Activated CD4-positive, alpha-beta T cell treated with anti-CD3 and anti-CD28 coated beads, Interleukin-2, amount 50 U/mL, for 16 hours (primary cell): ENCODE measurements at regions not wholly inside any gene's neighbourhood (a gene's known extent, or its start where the extent isn't known, plus 50 kb on each side); places are given as distances from the start of the nearest gene placed in this dataset.

Source experiments
- DNase-seq: peaks from one replicate; pipeline ENCODE4 v3.0.0-alpha.2; 2020

GRCh38 chr6:170053966-170054661 is 236.8 kb downstream of the DLL1 start:
- DNase-seq = no peak

GRCh38 chr6:170052991-170053821 is 237.7 kb downstream of the DLL1 start:
- DNase-seq = no peak

- no peak for DNase-seq
These were observed 239.4 kb downstream of the DLL1 start for GRCh38 chr6:170051229-170052172.

- DNase-seq = no peak
These were observed 240.3 kb downstream of the DLL1 start for GRCh38 chr6:170050591-170051041.

- no peak for DNase-seq
These were observed 241.0 kb downstream of the DLL1 start for GRCh38 chr6:170049641-170050561.

GRCh38 chr6:170048615-170049256 is 242.1 kb downstream of the DLL1 start:
- peak; percentile 7 for DNase-seq

GRCh38 chr6:170047823-170048222 is 243.1 kb downstream of the DLL1 start:
- no peak for DNase-seq

- DNase-seq = no peak
These were observed 243.9 kb downstream of the DLL1 start for GRCh38 chr6:170046791-170047626.

GRCh38 chr6:170045981-170046667 is 244.8 kb downstream of the DLL1 start:
- DNase-seq = no peak

- no peak for DNase-seq
These were observed 245.3 kb downstream of the DLL1 start for GRCh38 chr6:170045563-170045960.

- DNase-seq = no peak
These were observed 245.9 kb downstream of the DLL1 start for GRCh38 chr6:170044836-170045562.

- DNase-seq = no peak
These were observed 246.7 kb downstream of the DLL1 start for GRCh38 chr6:170043881-170044790.

- no peak for DNase-seq
These were observed 247.6 kb downstream of the DLL1 start for GRCh38 chr6:170043150-170043819.

GRCh38 chr6:170042596-170043118 is 248.2 kb downstream of the DLL1 start:
- DNase-seq = no peak

GRCh38 chr6:170042123-170042522 is 248.8 kb downstream of the DLL1 start:
- DNase-seq = no peak

GRCh38 chr6:170041526-170041925 is 249.4 kb downstream of the DLL1 start:
- no peak for DNase-seq

GRCh38 chr6:170040906-170041305 is 250.0 kb downstream of the DLL1 start:
- no peak for DNase-seq
